SJCRH30 (cell line): ENCODE measurements at regions not wholly inside any gene's neighbourhood (a gene's known extent, or its start where the extent isn't known, plus 50 kb on each side); places are given as distances from the start of the nearest gene placed in this dataset.

Experiments
- DNase-seq, 2 experiments: peaks; one replicate each; pipeline ENCODE4 v3.0.0-alpha.2; 2015 to 2020
- H3K27ac ChIP-seq: fragments of 250-450 bp; sonication (Bioruptor Pico); 2 replicates; pipeline ENCODE4 v1.5.1; 2020; ENCODE audit warnings: mild to moderate bottlenecking, moderate library complexity
- H3K27me3 ChIP-seq: fragments of 250-450 bp; sonication (Bioruptor Pico); 2 replicates; pipeline ENCODE4 v1.5.1; 2020; ENCODE audit warnings: mild to moderate bottlenecking, moderate library complexity
- H3K36me3 ChIP-seq: fragments of 250-450 bp; sonication (Bioruptor Pico); 2 replicates; pipeline ENCODE4 v1.5.1; 2020; ENCODE audit warnings: mild to moderate bottlenecking, moderate library complexity
- H3K4me1 ChIP-seq: fragments of 250-450 bp; sonication (Bioruptor Pico); 2 replicates; pipeline ENCODE4 v1.5.1; 2020; ENCODE audit warnings: mild to moderate bottlenecking, moderate library complexity
- H3K4me3 ChIP-seq: fragments of 250-450 bp; sonication (Bioruptor Pico); 2 replicates; pipeline ENCODE4 v1.5.1; 2020; ENCODE audit warnings: mild to moderate bottlenecking, moderate library complexity
- H3K9me3 ChIP-seq: fragments of 250-450 bp; sonication (Bioruptor Pico); replicated peaks from 2 replicates; pipeline ENCODE4 v1.5.1; 2020; ENCODE audit warnings: mild to moderate bottlenecking, moderate library complexity

GRCh38 chr14:44576356-44576755, 69.3 kb upstream of the FSCB start:
- no peaks in the 10 kb centered on the region for H3K27me3 ChIP-seq
- H3K9me3 ChIP-seq = no peaks in the 10 kb centered on the region
- no peaks in the 10 kb centered on the region for H3K4me1 ChIP-seq
- no peaks in the 10 kb centered on the region for H3K36me3 ChIP-seq
- H3K4me3 ChIP-seq = no peak overlapping the region
- no peak overlapping the region for H3K27ac ChIP-seq
- DNase-seq = no peak

- H3K4me1 ChIP-seq = no peaks in the 10 kb centered on the region
- no peak overlapping the region for H3K4me3 ChIP-seq
- H3K27ac ChIP-seq = no peak overlapping the region
- no peaks in the 10 kb centered on the region for H3K27me3 ChIP-seq
- H3K9me3 ChIP-seq = no peaks in the 10 kb centered on the region
- no peaks in the 10 kb centered on the region for H3K36me3 ChIP-seq
- no peak for DNase-seq
These were observed 60.9 kb upstream of the FSCB start for GRCh38 chr14:44567997-44568396.

DNA sequence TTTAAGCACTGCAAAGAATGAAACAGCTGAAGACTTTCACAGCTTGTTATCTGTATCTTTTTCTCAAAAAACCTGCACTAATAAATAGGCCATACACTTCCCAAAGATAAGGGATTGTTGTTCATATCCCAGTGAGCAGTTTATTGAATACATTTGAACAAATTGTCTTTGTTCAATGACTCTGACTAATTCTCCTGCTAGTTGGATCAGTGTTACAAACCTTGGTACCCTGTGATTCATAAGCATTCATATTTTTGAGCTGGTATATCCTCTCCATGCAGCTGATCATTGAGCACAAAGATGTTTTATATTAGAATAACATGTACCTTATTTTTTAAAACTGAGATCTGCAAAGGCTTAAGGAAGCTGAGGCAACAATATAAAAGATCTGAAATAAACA, 58.9 kb upstream of the FSCB start:
- Histone ChIP-seq H3K36me3 (no peaks in the 10 kb centered on the region), H3K27ac (no peak overlapping the region), H3K4me1 (no peaks in the 10 kb centered on the region), H3K9me3 (no peaks in the 10 kb centered on the region), H3K27me3 (no peaks in the 10 kb centered on the region), H3K4me3 (no peak overlapping the region)
- no peak for DNase-seq

- Histone ChIP-seq H3K27ac (no peak overlapping the region), H3K27me3 (no peaks in the 10 kb centered on the region), H3K4me3 (no peak overlapping the region), H3K36me3 (no peaks in the 10 kb centered on the region), H3K4me1 (no peaks in the 10 kb centered on the region), H3K9me3 (no peaks in the 10 kb centered on the region)
- DNase-seq = no peak
These were observed 57.8 kb upstream of the FSCB start for GRCh38 chr14:44564908-44565307.
